GM12878 (cell line): ENCODE measurements at regions not wholly inside any gene's neighbourhood (a gene's known extent, or its start where the extent isn't known, plus 50 kb on each side); places are given as distances from the start of the nearest gene placed in this dataset.

Source experiments
- ATAC-seq: fragments of 200-7000 bp; cut with Tn5 transposase; 3 replicates; pipeline ENCODE4 v1.9.1; 2020; ENCODE audit warnings: mild to moderate bottlenecking, moderate library complexity
- BruUV-seq: library from RNA; stranded (reverse); fragments of 400-500 nt; replicated peaks from 2 replicates; lab custom pipeline; 2021; lab: Mats Ljungman, UMichigan
- CTCF ChIA-PET: fragments of 300-600 bp; sonication (Branson Sonifier 250); formaldehyde crosslinking; extraction: SDS; loops from one replicate; lab custom pipeline; 2021; ENCODE audit warnings: inconsistent platforms; lab: Yijun Ruan, JAX
- POLR2A ChIA-PET: fragments of 350-600 bp; formaldehyde crosslinking; extraction: SDS; loops from one replicate; lab custom pipeline; 2021; ENCODE audit warnings: inconsistent platforms; lab: Charles Lee
- RAD21 ChIA-PET: fragments of 300-600 bp; sonication (Branson Sonifier 250); formaldehyde crosslinking; loops from one replicate; lab custom pipeline; 2023; ENCODE audit warnings: antibody characterized with exemption; ENCODE audit not compliant: unreplicated experiment; lab: Charles Lee
- SMC1A ChIA-PET: fragments of 300-600 bp; sonication (Branson Sonifier 250); formaldehyde crosslinking; loops from one replicate; lab custom pipeline; 2023; ENCODE audit not compliant: unreplicated experiment, uncharacterized antibody; lab: Charles Lee
- DNase-seq: peaks from one replicate; pipeline ENCODE4 v3.0.0-alpha.2; 2011; ENCODE audit warnings: low read depth, low spot score
- FAIRE-seq: peaks from 3 replicates; lab custom pipeline; 2011; peaks lifted over from hg19 to GRCh38; lab: Jason Lieb, UNC
- H2AFZ ChIP-seq: 2 replicates; pipeline ENCODE4 v1.6.0; 2011; ENCODE audit warnings: low read depth, low read length, control low read depth; ENCODE audit not compliant: control insufficient read depth
- H3K27ac ChIP-seq: 2 replicates; pipeline ENCODE4 v1.5.1; 2011; ENCODE audit warnings: control low read depth; ENCODE audit not compliant: control insufficient read depth, insufficient read depth
- H3K27me3 ChIP-seq, 2 experiments: replicated peaks in 1 of 2; 2 replicates each; pipeline versions ENCODE4 v1.6.0 to v1.6.1; 2011; ENCODE audit warnings: low read length in 1 of 2; ENCODE audit not compliant: control insufficient read depth in 2 of 2, insufficient read depth in 2 of 2
- H3K36me3 ChIP-seq, 2 experiments: 2 replicates each; pipeline ENCODE4 v1.5.1; 2011; ENCODE audit warnings: low read length in 1 of 2; ENCODE audit not compliant: control insufficient read depth in 2 of 2, insufficient read depth in 2 of 2
- H3K4me1 ChIP-seq: 2 replicates; pipeline ENCODE4 v1.6.1; 2011; ENCODE audit warnings: mild to moderate bottlenecking, low read length, moderate library complexity, mixed read lengths; ENCODE audit not compliant: control insufficient read depth, insufficient read depth
- H3K4me2 ChIP-seq: 2 replicates; pipeline ENCODE4 v1.6.0; 2011; ENCODE audit warnings: control low read depth; ENCODE audit not compliant: control insufficient read depth, insufficient read depth
- H3K4me3 ChIP-seq: fragments of 200-600 bp; sonication (generic); 2 replicates; pipeline ENCODE4 v1.5.1; 2016
- H3K79me2 ChIP-seq: 2 replicates; pipeline ENCODE4 v1.6.0; 2011; ENCODE audit warnings: low read length; ENCODE audit not compliant: control insufficient read depth, insufficient read depth
- H3K9ac ChIP-seq: 2 replicates; pipeline ENCODE4 v1.8.0; 2011; ENCODE audit warnings: low read length, control low read depth, mixed read lengths; ENCODE audit not compliant: control insufficient read depth, insufficient read depth
- H3K9me3 ChIP-seq: replicated peaks from 3 replicates; pipeline ENCODE4 v1.5.1; 2011; ENCODE audit warnings: mild to moderate bottlenecking, low read length; ENCODE audit not compliant: control insufficient read depth, insufficient read depth
- H4K20me1 ChIP-seq: 2 replicates; pipeline ENCODE4 v1.6.0; 2011; ENCODE audit not compliant: control insufficient read depth, insufficient read depth
- EED ChIP-seq: sonication (generic); IDR thresholded peaks from 2 replicates; pipeline ENCODE4 v1.6.1; 2016; ENCODE audit warnings: antibody characterized with exemption, low read depth
- HDAC2 ChIP-seq: fragments of 200-600 bp; sonication (generic); IDR thresholded peaks from 2 replicates; pipeline ENCODE4 v1.6.1; 2017
- PML ChIP-seq: IDR thresholded peaks from 2 replicates; pipeline ENCODE4 v1.6.1; 2012; ENCODE audit warnings: low read length, inconsistent platforms
- POLR2AphosphoS2 ChIP-seq: IDR thresholded peaks from 2 replicates; pipeline ENCODE4 v1.6.1; 2011; ENCODE audit warnings: low read depth, mild to moderate bottlenecking, low read length, improper control_type of control experiment, moderate library complexity
- WGBS: methylation state at CpG from one replicate; pipeline ENCODE4 v1.1.6; 2016; ENCODE audit warnings: low lambda C conversion rate; ENCODE audit not compliant: insufficient replicate concordance, insufficient coverage; ENCODE audit errors: missing lambda C conversion rate; 5-methylcytosine and 5-hydroxymethylcytosine counted together
- in situ Hi-C: fragments of 300-500 bp; cut with MboI; formaldehyde crosslinking; loops from 9 replicates; pipeline ENCODE4 v1.14.3; 2018; ENCODE audit warnings: mixed read lengths
- intact Hi-C: fragments of 100-400 bp; cut with micrococcal nuclease; formaldehyde crosslinking; loops from one replicate; pipeline ENCODE4 v1.14.2; 2022; ENCODE audit not compliant: unreplicated experiment
- TF ChIP-seq, protein P1 (sequence below): fragments of 150-350 bp; IDR thresholded peaks from 2 replicates; pipeline ENCODE4 v1.6.1; 2016; ENCODE audit warnings: low read depth, low read length
- TF ChIP-seq, protein P2 (sequence below): IDR thresholded peaks from 2 replicates; pipeline ENCODE4 v1.6.1; 2012; ENCODE audit warnings: improper control_type of control experiment, low read depth, low read length; ENCODE audit not compliant: insufficient replicate concordance

DNA sequence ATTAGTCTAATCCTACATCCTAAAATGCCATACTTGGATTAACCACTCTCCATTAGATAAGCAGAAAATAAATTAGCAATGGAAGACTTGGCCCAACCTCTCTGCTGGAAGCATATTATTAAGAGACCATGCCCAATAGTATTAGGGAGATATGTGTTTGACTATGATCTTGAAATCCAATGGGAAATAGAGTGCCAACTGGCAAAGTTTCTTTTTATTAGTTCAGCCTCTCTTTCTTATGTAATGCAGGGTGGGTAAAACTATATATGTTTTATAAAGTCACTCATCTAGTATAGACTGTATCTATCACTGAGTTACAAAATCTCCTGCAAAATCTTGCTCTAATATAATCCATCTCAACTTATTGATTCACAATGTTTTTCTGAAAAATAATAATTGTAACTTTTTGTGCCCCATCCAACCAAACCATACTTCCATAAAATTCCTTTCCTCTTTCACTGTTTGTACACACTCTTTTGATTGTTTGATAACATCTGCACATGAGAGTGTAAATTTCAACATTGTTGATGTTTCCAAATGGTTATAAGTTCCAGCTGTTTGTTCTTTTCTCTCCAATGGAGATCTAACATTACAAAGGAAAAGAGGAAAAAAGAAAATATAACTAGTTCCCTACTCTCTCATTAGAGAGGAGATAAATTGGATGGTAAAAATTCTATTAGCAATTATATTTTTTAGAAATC lies 408.1 kb upstream of the ADGRL2 start:
- intact Hi-C loops, result no loop called here
- ChIA-PET CTCF (no interaction called here), POLR2A (no interaction called here), SMC1A (interaction anchor here (0.7 kb wide), 1 partner anchor 21 kb away, joined by 3 read pairs; no protein-coding TSS in a partner anchor), RAD21 (no interaction called here)
- Histone ChIP-seq H3K27ac (no peak overlapping the region), H4K20me1 (no peaks in the 10 kb centered on the region), H3K79me2 (no peaks in the 10 kb centered on the region), H2AFZ (no peak overlapping the region), H3K4me2 (no peak overlapping the region), H3K36me3 (no peaks in the 10 kb centered on the region), H3K4me1 (no peaks in the 10 kb centered on the region), H3K9ac (no peak overlapping the region), H3K9me3 (no peaks in the 10 kb centered on the region), H3K27me3 (no peaks in the 10 kb centered on the region), H3K4me3 (no peak overlapping the region)
- TF ChIP-seq POLR2AphosphoS2 (no peak), EED (no peak)
- DNase-seq, result no peak
- in situ Hi-C loops, result no loop called here
- no peak for ATAC-seq
- no TSS peak for BruUV-seq
- FAIRE-seq, result no peak

DNA sequence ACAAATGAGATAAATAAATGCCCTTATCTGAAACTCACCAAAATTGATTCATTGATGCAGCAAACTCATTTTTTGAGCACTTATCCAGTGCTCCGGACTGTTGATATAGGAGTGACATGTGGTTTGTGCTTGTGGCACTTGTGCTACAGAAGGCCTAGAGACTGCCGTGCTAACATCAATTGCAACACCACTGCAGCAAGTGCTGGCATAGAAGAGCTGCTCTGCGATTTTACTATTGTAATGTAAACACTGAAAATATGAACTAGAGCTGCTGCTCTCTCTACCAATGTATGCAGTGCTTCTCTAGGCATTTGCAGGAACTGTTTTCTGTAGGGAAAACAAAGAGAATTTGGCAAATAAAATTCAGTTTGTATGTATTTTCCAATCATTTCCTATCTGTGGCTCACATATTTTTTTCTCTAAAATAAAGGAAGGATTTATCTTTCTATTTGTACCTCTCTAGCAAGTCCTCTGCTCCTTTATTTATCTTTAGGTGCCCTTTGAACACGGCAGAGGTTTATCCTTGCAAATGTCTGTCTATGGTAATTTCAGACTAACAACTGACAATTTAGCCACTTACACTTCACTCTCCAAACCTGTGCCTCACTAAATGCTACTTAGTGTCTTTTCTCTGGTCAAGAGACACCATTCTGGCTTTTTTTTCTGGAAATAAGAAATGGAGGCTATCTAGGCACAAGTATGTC lies 409.5 kb upstream of the ADGRL2 start:
- SMC1A ChIA-PET, result no interaction called here
- RAD21 ChIA-PET, result no interaction called here
- intact Hi-C loops, result no loop called here
- no peaks in the 10 kb centered on the region for H3K27me3 ChIP-seq
- BruUV-seq, result no TSS peak
- no peak overlapping the region for H2AFZ ChIP-seq
- DNase-seq (no peak), FAIRE-seq (no peak), ATAC-seq (no peak)
- H3K27ac ChIP-seq, result no peak overlapping the region
- H3K79me2 ChIP-seq, result no peaks in the 10 kb centered on the region
- H3K9me3 ChIP-seq, result no peaks in the 10 kb centered on the region
- no peak overlapping the region for H3K4me2 ChIP-seq
- POLR2A ChIA-PET, result interaction anchor here (0.6 kb wide), 1 partner anchor 1467 kb away, joined by 6 read pairs; no protein-coding TSS in a partner anchor
- in situ Hi-C loops, result no loop called here
- 22% methylated on average over 4 of the region's 4 CpGs for WGBS
- H4K20me1 ChIP-seq, result no peaks in the 10 kb centered on the region
- no peaks in the 10 kb centered on the region for H3K4me1 ChIP-seq
- H3K4me3 ChIP-seq, result no peak overlapping the region
- H3K9ac ChIP-seq, result no peak overlapping the region
- CTCF ChIA-PET, result no interaction called here
- H3K36me3 ChIP-seq, result no peaks in the 10 kb centered on the region
- TF ChIP-seq HDAC2 (no peak), PML (no peak)
- TF ChIP-seq, protein P1, sequence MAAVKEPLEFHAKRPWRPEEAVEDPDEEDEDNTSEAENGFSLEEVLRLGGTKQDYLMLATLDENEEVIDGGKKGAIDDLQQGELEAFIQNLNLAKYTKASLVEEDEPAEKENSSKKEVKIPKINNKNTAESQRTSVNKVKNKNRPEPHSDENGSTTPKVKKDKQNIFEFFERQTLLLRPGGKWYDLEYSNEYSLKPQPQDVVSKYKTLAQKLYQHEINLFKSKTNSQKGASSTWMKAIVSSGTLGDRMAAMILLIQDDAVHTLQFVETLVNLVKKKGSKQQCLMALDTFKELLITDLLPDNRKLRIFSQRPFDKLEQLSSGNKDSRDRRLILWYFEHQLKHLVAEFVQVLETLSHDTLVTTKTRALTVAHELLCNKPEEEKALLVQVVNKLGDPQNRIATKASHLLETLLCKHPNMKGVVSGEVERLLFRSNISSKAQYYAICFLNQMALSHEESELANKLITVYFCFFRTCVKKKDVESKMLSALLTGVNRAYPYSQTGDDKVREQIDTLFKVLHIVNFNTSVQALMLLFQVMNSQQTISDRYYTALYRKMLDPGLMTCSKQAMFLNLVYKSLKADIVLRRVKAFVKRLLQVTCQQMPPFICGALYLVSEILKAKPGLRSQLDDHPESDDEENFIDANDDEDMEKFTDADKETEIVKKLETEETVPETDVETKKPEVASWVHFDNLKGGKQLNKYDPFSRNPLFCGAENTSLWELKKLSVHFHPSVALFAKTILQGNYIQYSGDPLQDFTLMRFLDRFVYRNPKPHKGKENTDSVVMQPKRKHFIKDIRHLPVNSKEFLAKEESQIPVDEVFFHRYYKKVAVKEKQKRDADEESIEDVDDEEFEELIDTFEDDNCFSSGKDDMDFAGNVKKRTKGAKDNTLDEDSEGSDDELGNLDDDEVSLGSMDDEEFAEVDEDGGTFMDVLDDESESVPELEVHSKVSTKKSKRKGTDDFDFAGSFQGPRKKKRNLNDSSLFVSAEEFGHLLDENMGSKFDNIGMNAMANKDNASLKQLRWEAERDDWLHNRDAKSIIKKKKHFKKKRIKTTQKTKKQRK, result no peak
- TF ChIP-seq, protein P2, sequence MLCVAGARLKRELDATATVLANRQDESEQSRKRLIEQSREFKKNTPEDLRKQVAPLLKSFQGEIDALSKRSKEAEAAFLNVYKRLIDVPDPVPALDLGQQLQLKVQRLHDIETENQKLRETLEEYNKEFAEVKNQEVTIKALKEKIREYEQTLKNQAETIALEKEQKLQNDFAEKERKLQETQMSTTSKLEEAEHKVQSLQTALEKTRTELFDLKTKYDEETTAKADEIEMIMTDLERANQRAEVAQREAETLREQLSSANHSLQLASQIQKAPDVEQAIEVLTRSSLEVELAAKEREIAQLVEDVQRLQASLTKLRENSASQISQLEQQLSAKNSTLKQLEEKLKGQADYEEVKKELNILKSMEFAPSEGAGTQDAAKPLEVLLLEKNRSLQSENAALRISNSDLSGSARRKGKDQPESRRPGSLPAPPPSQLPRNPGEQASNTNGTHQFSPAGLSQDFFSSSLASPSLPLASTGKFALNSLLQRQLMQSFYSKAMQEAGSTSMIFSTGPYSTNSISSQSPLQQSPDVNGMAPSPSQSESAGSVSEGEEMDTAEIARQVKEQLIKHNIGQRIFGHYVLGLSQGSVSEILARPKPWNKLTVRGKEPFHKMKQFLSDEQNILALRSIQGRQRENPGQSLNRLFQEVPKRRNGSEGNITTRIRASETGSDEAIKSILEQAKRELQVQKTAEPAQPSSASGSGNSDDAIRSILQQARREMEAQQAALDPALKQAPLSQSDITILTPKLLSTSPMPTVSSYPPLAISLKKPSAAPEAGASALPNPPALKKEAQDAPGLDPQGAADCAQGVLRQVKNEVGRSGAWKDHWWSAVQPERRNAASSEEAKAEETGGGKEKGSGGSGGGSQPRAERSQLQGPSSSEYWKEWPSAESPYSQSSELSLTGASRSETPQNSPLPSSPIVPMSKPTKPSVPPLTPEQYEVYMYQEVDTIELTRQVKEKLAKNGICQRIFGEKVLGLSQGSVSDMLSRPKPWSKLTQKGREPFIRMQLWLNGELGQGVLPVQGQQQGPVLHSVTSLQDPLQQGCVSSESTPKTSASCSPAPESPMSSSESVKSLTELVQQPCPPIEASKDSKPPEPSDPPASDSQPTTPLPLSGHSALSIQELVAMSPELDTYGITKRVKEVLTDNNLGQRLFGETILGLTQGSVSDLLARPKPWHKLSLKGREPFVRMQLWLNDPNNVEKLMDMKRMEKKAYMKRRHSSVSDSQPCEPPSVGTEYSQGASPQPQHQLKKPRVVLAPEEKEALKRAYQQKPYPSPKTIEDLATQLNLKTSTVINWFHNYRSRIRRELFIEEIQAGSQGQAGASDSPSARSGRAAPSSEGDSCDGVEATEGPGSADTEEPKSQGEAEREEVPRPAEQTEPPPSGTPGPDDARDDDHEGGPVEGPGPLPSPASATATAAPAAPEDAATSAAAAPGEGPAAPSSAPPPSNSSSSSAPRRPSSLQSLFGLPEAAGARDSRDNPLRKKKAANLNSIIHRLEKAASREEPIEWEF, result no peak
